NCI-H526 treated with DMSO at 0.1 percent for 48 hours (cell line): ENCODE measurements at regions not wholly inside any gene's neighbourhood (a gene's known extent, or its start where the extent isn't known, plus 50 kb on each side); places are given as distances from the start of the nearest gene placed in this dataset.

ENCODE experiments used
- DNase-seq: peaks from one replicate; lab custom pipeline; 2025; lab: John Stamatoyannopoulos, UW

DNA sequence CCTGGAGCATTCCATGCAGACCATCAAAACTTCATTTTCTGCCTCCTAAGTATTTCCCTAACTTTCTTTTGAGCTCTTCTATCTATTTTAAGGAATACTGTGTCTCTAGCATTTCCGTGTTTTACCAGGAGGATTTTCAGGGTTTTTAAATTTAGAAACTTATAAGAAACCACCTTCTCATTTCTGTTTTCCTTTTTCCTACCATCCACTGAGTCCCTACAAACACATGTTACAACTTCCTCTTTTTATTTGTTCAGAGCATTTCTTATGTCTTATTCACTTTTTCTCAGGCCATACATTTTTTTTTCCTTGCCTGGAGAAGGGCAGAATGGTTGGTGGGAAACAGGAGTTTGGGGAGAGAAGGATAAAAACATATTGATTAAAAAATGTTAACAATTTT lies 130.0 kb upstream of the BMP5 start:
- no peak for DNase-seq

DNA sequence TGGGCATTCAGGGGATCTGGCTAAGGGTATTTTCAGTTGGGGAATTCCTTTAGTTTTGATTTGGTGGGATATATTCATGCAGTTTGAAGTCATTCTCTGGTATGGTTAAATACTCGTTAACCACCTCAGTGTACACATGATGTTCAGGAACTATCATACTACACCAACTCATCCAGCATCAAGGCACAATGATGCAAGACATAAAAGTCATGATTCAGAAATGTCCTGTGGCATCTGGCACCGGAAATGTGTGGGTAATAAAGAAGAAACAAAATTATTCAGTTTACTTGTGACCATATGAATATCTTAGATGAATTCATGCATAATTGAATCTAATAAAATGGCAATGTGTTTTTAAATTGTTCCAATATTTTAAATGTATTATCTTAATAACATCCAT lies 129.0 kb upstream of the BMP5 start:
- no peak for DNase-seq

DNA sequence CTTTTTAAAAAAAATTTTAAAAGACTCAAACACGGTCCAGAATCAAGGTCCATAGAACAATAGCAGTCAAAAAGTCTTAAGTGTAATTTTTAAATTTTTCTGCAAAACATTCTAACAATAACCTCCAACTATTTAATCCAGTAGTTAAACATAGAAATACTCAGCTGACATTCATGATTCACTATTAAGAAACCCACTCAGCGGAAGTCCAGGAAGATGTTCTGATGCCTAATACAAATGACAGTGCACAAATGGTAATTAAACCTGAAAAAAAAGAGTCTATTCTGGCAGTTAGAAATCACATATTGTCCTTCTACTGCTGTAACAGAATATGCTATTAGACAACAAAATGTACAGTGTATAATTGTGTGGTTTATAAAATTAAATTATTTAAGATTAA lies 128.2 kb upstream of the BMP5 start:
- no peak for DNase-seq

DNA sequence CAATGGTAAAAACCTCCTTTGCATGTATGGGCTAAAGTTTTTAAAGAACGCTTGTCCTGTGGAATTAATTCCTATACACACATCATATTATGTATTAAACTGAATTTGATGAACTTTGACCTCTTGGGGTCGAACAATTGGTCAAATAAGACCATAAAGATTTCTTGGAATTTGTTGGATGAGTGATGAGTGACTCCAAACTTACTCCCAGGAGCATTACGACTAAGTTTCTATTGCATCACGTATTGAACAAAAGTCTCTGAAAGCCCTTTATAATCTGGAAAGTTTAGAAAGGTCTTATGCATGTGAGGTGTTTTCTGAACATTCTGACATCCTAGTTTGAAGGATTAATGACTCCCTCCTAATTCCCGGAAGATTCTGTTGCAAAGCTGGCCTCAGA lies 126.9 kb upstream of the BMP5 start:
- no peak for DNase-seq

DNA sequence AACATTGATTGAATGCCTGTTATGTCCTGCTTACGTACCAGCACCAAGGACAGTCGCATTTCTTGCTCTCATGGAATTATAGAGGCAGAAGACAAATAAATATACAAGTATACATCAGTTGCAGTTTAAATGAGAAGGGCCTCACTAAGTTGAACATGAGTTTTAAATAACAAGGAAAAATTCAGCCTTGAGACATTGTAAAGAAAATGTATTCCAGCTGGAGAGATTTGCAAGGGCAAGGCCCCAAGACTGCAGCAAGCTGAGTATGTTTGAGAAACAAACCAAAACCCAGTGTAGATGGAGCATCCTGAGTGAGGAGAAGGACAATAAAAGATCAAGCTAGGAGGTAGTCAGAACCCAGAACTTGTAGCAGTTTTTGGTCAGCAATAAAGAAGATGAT lies 123.2 kb upstream of the BMP5 start:
- DNase-seq, result no peak

DNA sequence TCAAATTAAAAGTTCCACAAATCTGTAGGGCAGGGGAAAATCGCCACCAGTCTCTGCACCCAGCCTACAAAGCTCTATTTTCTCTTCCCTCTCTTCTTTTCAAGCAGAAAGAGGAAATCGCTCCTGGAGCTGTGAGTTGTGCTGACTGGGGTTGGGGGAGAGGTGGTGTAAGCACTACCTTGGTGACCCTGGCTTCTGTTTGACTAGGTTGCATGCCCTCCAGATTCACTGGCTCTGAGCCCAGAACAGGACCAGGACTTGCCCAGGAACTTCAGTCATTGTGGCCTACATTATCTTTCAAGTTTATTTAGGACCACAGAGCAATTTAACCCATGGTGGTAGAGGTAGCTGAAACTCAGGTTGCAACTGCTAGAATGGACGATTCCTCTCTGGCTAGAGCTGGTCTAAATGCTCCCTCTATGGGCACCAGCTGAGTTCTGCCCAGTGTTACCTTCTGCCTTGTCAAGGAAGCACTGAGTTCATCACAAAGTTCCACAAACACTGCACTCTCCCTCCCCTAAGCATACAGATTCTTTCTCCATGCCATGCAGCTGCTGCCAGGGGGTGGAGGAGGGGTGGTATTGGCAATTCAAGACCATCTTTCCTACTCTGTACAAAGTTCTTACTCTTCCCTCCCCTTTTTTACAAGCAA lies 122.0 kb upstream of the BMP5 start:
- DNase-seq, result no peak

DNA sequence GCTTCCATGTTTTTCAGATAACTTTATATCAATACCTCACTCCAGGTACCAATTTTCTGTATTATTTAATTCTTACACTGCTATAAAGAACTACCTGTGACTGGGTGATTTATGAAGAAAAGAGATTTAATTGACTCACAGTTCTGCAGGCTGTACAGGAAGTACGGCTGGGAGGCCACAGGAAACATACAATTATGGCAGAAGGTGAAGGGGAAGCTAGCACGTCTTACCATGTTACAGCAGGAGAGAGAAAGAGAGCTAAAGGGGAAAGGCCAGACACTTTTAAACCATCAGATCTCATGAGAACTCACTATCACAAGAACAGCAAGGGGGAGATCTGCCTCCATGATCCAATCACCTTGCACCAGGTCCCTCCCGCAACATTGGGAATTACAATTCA lies 119.1 kb upstream of the BMP5 start:
- no peak for DNase-seq

DNA sequence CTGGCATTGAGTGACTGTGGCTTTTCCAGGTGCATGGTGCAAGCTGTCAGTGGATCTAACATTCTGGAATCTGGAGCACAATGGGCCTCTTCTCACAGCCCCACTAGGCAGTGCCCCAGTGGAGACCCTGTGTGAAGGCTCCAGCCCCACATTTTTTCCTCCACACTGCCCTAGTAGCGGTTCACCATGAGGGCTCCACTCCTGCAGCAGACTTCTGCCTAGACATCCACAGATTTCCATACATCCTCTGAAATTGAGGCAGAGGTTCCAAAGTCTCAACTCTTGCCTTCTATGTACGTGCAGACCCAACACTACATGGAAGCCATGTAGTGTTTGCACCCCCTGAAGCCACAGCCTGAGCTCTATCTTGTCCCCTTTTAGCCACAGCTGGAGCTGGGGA lies 118.0 kb upstream of the BMP5 start:
- no peak for DNase-seq

DNA sequence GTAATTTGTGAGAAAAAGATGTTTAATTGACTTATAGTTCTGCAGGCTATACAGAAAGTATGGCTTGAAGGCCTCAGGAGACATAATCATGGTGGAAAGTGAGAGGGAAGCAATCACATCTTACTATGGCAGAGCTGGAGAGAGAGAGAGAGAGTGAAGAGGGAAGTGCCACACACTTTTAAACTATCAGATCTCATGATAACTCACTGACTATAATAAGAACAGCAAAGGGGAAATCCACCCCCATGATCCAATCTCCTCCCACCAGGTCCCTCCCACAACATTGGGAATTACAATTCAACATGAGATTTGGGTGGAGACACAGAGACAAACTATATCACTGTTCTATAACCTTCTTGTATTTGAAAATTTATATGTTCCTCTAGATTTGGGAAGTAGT lies 117.2 kb upstream of the BMP5 start:
- no peak for DNase-seq

DNA sequence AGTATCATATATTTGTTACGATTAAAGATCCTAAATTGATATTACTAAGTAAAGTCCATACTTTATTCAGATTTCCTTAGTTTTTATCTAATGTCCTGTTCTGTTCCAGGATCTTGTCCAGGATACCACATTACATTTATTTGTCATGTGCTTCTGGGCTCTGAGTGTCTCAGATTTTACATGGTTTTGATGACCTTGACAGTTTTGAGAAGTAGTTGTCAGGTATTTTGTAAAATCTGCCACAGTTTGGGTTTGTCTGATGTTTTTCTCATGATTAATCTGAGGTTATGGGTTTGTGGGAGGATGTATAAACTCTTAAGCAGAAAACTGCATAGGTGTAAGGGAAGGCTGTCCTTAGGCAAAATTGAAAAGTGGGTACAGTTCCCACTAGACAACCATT lies 109.9 kb upstream of the BMP5 start:
- DNase-seq, result no peak

DNA sequence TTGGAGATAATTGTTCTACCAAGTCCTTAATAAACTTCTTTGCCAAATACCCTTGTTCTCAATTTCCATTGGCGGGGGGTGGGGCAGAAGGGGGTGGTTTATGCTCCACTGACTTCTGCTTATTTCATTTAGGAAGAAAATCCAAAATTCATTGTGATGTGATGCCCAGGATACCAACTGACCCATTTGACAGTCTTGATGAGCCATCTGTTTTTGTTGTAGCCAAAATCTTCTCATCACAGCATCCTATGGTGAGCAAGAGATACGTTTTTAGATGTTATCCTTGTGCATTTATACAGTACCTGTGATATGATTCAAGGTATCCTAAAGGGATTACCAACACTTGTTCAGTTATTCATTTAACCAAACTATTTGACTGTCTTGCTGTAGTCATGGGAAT lies 108.5 kb upstream of the BMP5 start:
- DNase-seq, result no peak

DNA sequence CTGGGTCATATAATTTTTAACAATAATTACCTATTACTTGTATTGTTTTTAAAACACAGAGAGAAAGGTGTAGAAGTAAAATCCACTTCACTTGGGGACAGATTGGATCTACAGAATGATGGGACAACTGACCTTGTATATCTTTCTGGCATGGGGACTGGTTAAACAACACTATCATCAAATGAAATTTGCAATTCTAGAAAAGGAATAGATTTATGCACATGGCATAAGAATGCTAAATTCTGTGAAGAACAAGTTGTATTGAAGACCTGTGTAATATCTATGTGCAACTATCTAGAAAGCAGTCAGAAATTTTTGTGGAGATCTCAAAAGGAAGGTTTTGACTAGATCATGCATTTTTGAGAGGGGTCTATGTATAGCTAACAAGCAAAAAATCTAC lies 106.3 kb upstream of the BMP5 start:
- no peak for DNase-seq

DNA sequence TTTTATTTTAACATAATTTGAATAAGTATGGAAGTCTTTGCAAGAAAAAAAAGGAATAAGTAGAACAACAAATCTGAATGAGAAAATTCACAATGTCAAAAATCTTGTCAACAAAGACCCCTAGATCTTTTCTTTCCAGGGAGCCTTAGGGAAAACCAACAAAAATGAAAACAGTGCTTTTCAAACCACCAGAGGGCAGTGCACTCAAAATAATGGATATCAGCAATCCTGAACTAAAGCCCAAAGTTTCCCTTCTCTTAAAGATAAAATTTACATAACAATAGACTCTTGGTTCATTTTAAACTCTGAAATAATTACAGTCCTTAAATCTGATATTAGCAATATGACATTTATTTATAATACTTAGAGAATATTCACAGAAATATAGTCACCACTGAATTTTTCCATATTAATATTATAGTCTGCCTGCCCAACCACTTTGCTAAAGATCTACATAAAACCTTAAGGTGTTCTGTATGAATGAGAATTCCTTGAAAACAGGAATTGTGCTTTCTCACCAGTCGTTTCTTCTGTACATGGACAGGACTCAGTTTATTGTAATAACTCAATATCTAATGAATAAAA lies 105.3 kb upstream of the BMP5 start:
- DNase-seq, result peak; percentile 15

DNA sequence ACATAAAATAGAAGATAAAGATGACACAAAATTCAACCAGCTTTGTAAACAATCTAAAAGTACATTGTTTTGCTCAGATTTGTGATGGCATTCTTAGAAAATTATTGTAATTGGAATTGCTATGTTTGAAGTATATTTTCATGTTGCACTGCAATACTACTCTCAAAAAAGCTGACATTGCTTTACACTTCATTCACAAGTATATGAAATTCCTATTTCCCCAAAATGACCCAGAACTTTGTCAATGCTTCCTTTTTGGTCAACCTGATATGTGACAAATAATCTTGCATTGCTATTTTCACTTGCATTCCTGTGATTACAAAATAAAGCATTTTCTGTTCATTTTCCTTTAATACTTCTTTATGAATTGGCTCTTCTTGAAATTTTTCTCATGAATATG lies 104.1 kb upstream of the BMP5 start:
- no peak for DNase-seq

DNA sequence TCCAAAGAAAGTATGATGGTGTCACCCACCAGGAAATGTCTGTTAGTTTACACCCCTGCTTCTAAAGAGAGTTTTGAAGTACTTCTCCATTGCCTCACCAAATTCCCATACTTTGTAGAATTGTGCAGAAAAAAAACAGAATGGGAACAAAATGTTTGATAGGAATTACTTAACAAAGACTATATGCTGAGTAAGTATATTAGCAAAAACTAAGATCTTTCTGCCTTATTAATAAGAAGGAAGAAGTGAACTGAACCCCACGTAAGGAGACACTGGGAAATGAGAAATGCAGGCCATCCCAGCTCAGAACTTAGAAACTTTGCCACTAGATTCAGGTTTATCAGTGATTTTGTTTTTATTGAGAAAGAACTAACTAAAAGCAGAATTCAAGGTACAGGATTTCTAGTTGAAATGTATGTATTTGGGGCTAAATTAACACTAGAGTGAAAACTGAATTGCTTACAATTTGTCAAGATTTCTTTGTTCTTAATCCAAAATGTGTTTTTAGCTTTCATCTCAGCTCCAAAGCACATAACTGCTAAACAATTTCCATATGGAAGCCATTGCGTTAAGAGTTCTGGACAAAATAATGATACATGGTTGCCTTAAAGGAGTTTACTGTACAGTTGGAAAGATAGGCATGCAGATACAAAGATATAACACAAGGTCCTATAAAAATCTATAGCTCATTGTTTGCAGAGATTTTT lies 102.7 kb upstream of the BMP5 start:
- no peak for DNase-seq

DNA sequence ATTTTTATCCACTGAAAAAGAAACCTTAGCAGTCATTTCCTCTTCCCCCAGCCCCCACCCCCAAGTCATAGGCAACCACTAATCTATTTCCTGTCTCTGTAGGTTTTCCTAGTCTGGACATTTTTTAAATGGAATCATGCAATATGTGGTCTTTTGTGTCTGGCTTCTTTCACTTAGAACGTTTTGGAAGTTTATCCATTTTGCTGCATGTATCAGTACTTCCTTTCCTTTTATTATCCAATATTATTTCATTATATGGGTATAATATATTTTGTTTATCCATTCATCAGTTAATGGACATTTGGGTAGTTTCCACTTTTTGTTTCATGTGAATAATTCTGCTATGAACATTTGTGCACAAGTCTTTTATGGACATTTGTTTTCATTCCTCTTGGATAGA lies 99.3 kb upstream of the BMP5 start:
- DNase-seq, result no peak

DNA sequence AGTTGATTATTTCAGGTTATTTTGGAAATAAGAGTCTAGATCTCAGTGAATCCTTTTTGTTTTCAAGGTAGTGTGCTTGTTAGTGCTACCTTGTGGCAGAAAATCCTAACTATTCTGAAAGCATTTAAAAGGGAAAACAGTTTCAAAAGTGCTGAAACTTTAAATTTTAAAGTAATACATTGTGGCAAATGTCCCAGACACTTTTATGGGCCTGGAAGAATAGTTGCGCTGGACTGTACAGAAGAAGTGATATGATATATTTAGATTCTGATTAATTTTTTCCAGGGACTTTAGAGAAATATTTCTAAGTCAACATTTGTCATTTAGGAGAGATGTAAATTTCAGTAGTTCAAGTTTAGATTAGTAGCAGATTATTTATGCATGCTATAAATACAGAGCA lies 96.7 kb upstream of the BMP5 start:
- no peak for DNase-seq

DNA sequence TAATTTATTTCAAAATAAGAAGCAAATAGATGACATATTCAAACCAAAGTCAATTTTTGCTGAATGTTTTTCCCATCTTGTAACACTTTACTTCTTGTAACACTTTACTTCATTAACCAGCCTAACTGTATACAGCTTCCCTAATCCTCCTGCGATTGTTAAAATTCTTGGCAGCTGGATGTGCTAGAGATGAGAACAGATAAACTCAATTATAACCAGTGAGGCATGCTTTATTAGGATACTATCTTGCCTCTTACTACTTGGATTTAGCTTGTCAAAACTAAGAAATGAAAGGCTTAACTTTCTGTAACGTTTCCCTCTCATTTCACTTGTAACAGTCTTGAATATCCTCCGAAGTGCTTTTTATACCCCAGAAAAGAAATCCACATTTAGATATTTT lies 94.1 kb upstream of the BMP5 start:
- no peak for DNase-seq

DNA sequence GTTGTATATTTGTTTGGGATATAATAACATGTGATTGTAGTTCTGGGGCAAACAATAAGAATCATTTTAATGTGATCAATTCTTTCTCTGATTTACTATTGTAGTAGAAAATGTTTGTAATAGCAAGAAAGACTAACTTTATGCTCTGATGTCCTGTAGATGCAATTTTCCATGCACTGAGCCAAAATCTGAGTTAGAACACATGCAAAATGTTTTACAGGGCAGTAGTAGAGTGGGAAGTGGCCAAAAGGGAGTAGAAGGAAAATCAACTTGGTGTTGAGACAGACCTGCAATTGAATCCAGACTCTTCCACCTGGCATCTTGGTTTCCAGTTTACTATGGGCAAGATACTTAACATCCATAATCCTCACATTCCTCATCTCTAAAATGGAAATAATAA lies 93.5 kb upstream of the BMP5 start:
- DNase-seq, result no peak

DNA sequence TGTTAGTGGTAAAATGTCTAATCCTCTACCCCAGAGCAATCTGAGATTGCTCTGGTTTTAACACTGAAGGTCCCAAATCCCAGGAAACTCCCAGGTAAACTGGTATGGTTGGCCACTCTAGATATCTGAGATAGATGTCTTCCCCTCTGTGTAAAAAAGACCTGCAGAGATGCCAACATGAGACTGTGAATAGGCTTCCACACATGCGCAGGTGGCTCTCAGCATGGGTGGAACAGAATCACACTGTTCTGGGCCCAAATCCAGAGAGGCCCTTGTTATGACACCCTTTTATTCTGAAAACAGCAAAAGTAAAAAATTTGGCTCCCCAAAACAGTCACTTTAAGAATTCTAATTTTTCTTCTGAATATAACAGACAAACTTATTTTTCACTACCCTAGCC lies 88.7 kb upstream of the BMP5 start:
- no peak for DNase-seq

DNA sequence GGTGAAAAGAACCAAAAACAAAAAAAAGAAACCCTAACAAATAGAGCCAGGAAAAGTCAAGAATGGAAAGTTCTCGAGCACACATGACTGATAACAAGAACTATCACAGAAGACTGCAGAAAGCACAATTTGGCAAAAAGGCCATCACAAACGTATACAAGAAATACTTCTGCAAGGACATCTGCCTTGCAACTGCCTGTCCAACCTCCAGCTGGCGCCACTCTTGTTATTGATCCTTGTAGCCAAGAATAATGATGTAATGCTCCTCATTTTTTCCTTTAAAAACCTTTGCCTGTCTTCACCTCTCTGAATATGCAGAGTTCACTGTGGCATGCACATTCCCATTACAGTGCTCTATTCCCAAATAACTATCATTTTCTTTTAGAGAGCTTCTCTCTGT lies 87.9 kb upstream of the BMP5 start:
- no peak for DNase-seq

DNA sequence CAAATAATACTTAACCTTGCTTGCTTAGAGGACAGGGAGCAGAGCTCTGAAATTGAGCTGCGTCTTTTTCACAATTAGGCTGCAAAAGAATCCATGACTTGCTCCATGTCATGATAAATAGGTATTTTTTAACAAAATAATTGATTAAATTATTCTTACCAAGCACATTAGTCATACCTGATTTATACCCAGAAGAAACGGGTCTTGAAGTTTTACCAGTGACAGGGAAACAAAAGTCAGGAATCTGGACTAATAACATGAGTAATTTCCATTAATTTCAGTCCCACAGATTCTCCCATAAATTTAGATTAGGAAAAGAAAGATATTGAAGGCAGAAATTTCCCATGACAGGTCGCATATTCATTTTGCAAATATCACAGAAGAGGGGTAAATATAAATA lies 85.0 kb upstream of the BMP5 start:
- DNase-seq, result no peak

DNA sequence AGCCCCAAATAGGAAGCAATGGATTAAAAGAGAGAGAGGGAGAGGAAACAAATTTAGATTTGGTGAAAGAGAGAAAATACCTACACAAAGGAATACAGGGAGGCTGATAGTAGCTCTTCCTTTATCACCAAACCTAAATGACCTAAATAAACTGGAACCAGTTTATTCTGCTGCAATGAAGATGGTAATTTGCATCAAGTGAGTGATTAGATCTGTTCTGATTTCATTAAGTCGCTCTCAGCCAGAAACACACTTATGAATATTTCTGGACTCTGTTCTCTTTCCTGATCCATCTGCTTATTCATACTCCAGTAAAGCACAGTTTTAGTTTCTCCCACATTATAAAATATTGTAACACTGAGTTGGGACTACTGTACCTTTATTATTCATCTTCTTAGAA lies 83.4 kb upstream of the BMP5 start:
- peak; percentile 19 for DNase-seq

DNA sequence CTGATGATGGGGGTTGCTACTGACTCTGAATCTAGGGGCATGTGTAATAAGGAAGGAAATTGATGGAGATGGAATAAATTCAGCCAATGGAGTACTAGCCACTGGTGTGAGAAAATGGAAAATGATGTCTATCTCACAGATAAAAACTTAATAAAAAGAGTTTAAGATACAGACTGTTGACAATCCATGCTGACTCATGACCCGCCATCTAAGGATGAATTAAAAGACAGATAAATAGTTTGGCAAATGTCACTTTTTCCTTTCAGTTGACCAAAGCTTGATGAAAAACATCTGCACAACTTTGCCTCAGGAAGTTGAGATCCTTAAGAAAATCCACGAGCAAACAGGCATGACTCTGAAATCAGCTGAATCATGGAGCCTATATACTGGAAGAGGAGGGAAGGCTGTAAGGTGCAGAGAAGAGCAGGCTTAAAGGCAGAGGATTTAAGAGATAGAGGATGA lies 82.6 kb upstream of the BMP5 start:
- no peak for DNase-seq
